Keratinocyte (primary cell): ENCODE measurements at regions not wholly inside any gene's neighbourhood (a gene's known extent, or its start where the extent isn't known, plus 50 kb on each side); places are given as distances from the start of the nearest gene placed in this dataset.

Source experiments
- DNase-seq: peaks from one replicate; pipeline ENCODE4 v3.0.0-alpha.2; 2011; ENCODE audit warnings: low read depth, missing footprints, low spot score
- FAIRE-seq: peaks from 2 replicates; lab custom pipeline; 2011; peaks lifted over from hg19 to GRCh38; lab: Jason Lieb, UNC
- H2AFZ ChIP-seq: 2 replicates; pipeline ENCODE4 v1.6.0; 2012; ENCODE audit warnings: low read length, control low read depth, inconsistent platforms; ENCODE audit not compliant: control insufficient read depth
- H3K27ac ChIP-seq: 2 replicates; pipeline ENCODE4 v1.5.1; 2011; ENCODE audit warnings: low read length; ENCODE audit not compliant: control insufficient read depth, insufficient read depth
- H3K27me3 ChIP-seq: 3 replicates; pipeline ENCODE4 v1.6.0; 2011; ENCODE audit warnings: low read length; ENCODE audit not compliant: control insufficient read depth, insufficient read depth; ENCODE audit errors: extremely low read depth
- H3K36me3 ChIP-seq, 2 experiments: 2 replicates in 1 of 2; 3 replicates in 1 of 2; pipeline ENCODE4 v1.5.1; 2011; ENCODE audit warnings: low read length in 2 of 2, mild to moderate bottlenecking in 1 of 2; ENCODE audit not compliant: control insufficient read depth in 2 of 2, insufficient read depth in 2 of 2; ENCODE audit errors: extremely low read depth in 1 of 2
- H3K4me1 ChIP-seq: 3 replicates; pipeline ENCODE4 v1.5.1; 2011; ENCODE audit warnings: low read length; ENCODE audit not compliant: control insufficient read depth, insufficient read depth; ENCODE audit errors: extremely low read depth
- H3K4me2 ChIP-seq: 3 replicates; pipeline ENCODE4 v1.6.0; 2011; ENCODE audit warnings: low read depth, low read length; ENCODE audit not compliant: control insufficient read depth, insufficient read depth; ENCODE audit errors: extremely low read depth
- H3K4me3 ChIP-seq, 3 experiments: fragments of 200-600 bp in 1 of 3; sonication (generic) in 1 of 3; 2 replicates in 2 of 3; 3 replicates in 1 of 3; pipeline ENCODE4 v1.5.1; 2011 to 2016; ENCODE audit warnings: low read length in 3 of 3, mild to moderate bottlenecking in 3 of 3, control low read depth in 2 of 3, inconsistent platforms in 1 of 3, low read depth in 1 of 3, mixed read lengths in 1 of 3, mixed run types in 1 of 3, moderate library complexity in 1 of 3; ENCODE audit not compliant: control insufficient read depth in 2 of 3, insufficient read depth in 2 of 3; ENCODE audit errors: extremely low read depth in 1 of 3
- H3K79me2 ChIP-seq: 2 replicates; pipeline ENCODE4 v1.6.0; 2012; ENCODE audit warnings: low read length; ENCODE audit not compliant: control insufficient read depth, insufficient read depth
- H3K9ac ChIP-seq: 3 replicates; pipeline ENCODE4 v1.6.0; 2011; ENCODE audit warnings: low read length; ENCODE audit not compliant: control insufficient read depth, insufficient read depth; ENCODE audit errors: extremely low read depth
- H3K9me1 ChIP-seq: 3 replicates; pipeline ENCODE4 v1.6.0; 2011; ENCODE audit warnings: low read length; ENCODE audit not compliant: control insufficient read depth, insufficient read depth; ENCODE audit errors: extremely low read depth
- H3K9me3 ChIP-seq: 2 replicates; pipeline ENCODE4 v1.5.1; 2012; ENCODE audit warnings: low read depth, low read length; ENCODE audit not compliant: control insufficient read depth
- H4K20me1 ChIP-seq: 3 replicates; pipeline ENCODE4 v1.6.0; 2011; ENCODE audit warnings: low read length; ENCODE audit not compliant: control insufficient read depth, insufficient read depth; ENCODE audit errors: extremely low read depth
- CTCF ChIP-seq, 3 experiments: IDR thresholded peaks in 1 of 3; conservative IDR thresholded peaks in 1 of 3; optimal IDR thresholded peaks in 1 of 3; 2 replicates in 2 of 3; 3 replicates in 1 of 3; pipeline versions ENCODE3 to v1.5.1; 2011; ENCODE audit warnings: low read length in 3 of 3, mild to moderate bottlenecking in 3 of 3, moderate library complexity in 2 of 3, control low read depth in 1 of 3, inconsistent platforms in 1 of 3; ENCODE audit not compliant: insufficient read depth in 2 of 3; ENCODE audit errors: extremely low read depth in 1 of 3
- EZH2 ChIP-seq: IDR thresholded peaks from one replicate; pipeline ENCODE4 v1.6.1; 2012; ENCODE audit warnings: inconsistent platforms, mild to moderate bottlenecking, low read length, moderate library complexity
- dilution Hi-C: fragments of 300-500 bp; cut with MboI; formaldehyde crosslinking; loops from one replicate; pipeline ENCODE4 v1.7.0; 2020; ENCODE audit warnings: low sequenced_read_pairs; ENCODE audit not compliant: extremely low pct_ligation_motif_present

GRCh38 chr1:244970236-244970743 lies 105.9 kb upstream of the HNRNPU start:
- no peaks in the 10 kb centered on the region for H3K9me1 ChIP-seq
- peaks cover 12% of the 10 kb centered on the region for H3K4me1 ChIP-seq
- H3K4me3 ChIP-seq: peak overlapping the region; percentile 61 to 87 (median 76)
- H3K79me2 ChIP-seq: no peaks in the 10 kb centered on the region
- no peaks in the 10 kb centered on the region for H3K27me3 ChIP-seq
- dilution Hi-C loops: no loop called here
- DNase-seq: no peak
- FAIRE-seq: no peak
- peak overlapping the region; percentile 63 for H2AFZ ChIP-seq
- H3K9me3 ChIP-seq: no peaks in the 10 kb centered on the region
- H3K4me2 ChIP-seq: peak overlapping the region; percentile 79
- H3K9ac ChIP-seq: peak overlapping the region; percentile 98
- no peaks in the 10 kb centered on the region for H4K20me1 ChIP-seq
- H3K36me3 ChIP-seq: no peaks in the 10 kb centered on the region
- no peak for TF ChIP-seq EZH2
- TF ChIP-seq CTCF (optimal IDR thresholded peaks at IDR 0.05 in 1 of 3, IDR thresholded peaks at IDR 0.05 in 1 of 3, conservative IDR thresholded peaks at IDR 0.05 in 1 of 3; ENCODE audit: extremely low read depth in 1 of 3, insufficient read depth in 2 of 3, low read length in 3 of 3): no peak
- peak overlapping the region; percentile 99 for H3K27ac ChIP-seq

GRCh38 chr1:244969355-244970235 lies 105.3 kb upstream of the HNRNPU start:
- no peaks in the 10 kb centered on the region for H3K27me3 ChIP-seq
- peak overlapping the region; percentile 77 for H2AFZ ChIP-seq
- dilution Hi-C loops: no loop called here
- peak overlapping the region; percentile 99 for H3K27ac ChIP-seq
- H3K4me1 ChIP-seq: peaks cover 12% of the 10 kb centered on the region
- peak overlapping the region; percentile 56 to 76 (median 61) for H3K4me3 ChIP-seq
- no peak for TF ChIP-seq CTCF (optimal IDR thresholded peaks at IDR 0.05 in 1 of 3, IDR thresholded peaks at IDR 0.05 in 1 of 3, conservative IDR thresholded peaks at IDR 0.05 in 1 of 3; ENCODE audit: extremely low read depth in 1 of 3, insufficient read depth in 2 of 3, low read length in 3 of 3)
- no peaks in the 10 kb centered on the region for H3K36me3 ChIP-seq
- DNase-seq (no peak), FAIRE-seq (no peak)
- no peaks in the 10 kb centered on the region for H3K9me1 ChIP-seq
- H4K20me1 ChIP-seq: no peaks in the 10 kb centered on the region
- no peaks in the 10 kb centered on the region for H3K9me3 ChIP-seq
- H3K9ac ChIP-seq: peak overlapping the region; percentile 97
- H3K4me2 ChIP-seq: peak overlapping the region; percentile 79
- H3K79me2 ChIP-seq: no peaks in the 10 kb centered on the region
